GM21528 (cell line): ENCODE measurements at regions not wholly inside any gene's neighbourhood (a gene's known extent, or its start where the extent isn't known, plus 50 kb on each side); places are given as distances from the start of the nearest gene placed in this dataset.
"Not testable (repeated sequence)": the region's sequence is repeated elsewhere in the genome, so short reads cannot be mapped to it uniquely, and the experiment has no call there.

Experiments used
- ATAC-seq: cut with Tn5 transposase; IDR thresholded peaks from one replicate; pipeline ENCODE4 v1.9.1; 2021; ENCODE audit warnings: mild to moderate bottlenecking, moderate library complexity; ENCODE audit not compliant: unreplicated experiment, low FRiP score

- no peak for ATAC-seq
These were observed 948.4 kb downstream of the MRPL39 start for GRCh38 chr21:24658926-24659325.

GRCh38 chr21:24658026-24658425, 949.3 kb downstream of the MRPL39 start:
- no peak for ATAC-seq

DNA sequence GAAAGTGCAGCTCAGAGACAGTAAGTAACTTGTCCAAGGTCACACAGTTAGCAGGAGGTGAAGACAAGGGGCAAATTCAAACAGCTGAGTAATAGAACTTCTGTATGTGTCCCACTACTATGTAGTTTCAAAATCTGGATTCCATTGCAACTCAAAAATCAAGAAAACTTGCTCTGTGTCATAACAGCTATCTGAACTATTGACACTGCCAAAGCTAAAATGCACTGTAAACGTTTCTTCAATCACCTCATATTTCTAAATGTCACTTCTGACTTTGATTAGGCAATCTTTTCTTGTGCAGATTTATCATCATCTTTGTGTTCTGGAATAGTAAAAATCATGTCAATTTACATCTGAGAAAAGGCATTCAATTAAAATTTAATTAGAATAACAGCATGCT, 957.6 kb downstream of the MRPL39 start:
- no peak for ATAC-seq

- no peak for ATAC-seq
These were observed 970.6 kb downstream of the MRPL39 start for GRCh38 chr21:24636696-24637095.

DNA sequence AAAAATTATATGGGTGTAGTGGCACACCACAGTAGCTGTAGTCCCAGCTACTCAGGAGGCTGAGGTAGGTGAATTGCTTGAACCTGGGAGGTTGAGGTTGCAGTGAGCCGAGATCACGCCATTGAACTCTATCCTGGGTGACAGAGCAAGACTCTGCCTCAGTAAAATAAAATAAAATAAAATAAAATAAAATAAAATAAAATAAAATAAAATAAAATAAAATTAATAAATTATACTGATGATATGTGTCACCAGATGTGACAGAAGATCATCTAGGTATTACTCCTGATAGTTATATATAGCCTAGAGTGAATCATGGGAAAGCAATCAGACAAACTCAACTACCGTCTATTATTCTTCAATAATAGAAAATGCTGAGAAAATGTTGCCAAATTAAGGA, 972.5 kb downstream of the MRPL39 start:
- no peak for ATAC-seq

DNA sequence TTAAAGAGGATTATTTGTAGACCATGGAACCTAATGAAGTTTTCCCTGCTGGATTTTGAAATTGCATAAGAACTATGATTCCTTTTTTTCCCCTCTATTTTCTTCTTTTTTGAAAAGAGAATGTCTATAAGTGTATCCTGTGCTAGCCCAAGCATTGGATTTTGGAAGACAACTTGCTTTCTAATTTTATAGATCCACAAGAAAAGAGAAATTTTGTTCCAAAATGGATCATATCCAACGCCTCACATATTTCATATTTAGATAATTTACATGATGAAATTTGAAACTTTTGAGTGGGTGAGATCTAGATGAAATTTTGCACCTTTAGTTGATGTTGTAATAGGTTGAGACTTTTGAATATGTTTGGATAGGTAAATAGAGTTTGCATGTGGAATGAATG, 978.7 kb downstream of the MRPL39 start:
- no peak for ATAC-seq

DNA sequence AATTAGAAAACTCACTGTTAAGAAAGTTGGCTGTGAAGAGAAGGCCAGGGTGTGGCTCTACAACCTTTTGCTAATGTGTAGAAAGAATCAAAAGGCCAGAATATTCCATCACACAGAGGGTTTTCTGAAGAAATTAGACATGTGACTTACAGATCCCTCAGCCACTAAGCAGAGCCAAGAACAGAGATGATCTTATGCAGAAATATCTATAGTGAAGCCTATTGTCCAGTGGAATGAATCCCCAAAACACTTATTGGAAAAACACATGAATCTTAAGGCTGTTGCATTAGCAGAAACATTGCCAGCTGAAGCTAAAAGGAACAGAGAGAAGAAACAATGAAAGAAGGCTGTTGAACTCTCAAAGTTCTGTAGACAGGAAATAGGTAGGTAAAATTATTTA, 979.2 kb downstream of the MRPL39 start:
- ATAC-seq, result no peak

- ATAC-seq, result no peak
These were observed 989.5 kb downstream of the MRPL39 start for GRCh38 chr21:24617819-24618218.

DNA sequence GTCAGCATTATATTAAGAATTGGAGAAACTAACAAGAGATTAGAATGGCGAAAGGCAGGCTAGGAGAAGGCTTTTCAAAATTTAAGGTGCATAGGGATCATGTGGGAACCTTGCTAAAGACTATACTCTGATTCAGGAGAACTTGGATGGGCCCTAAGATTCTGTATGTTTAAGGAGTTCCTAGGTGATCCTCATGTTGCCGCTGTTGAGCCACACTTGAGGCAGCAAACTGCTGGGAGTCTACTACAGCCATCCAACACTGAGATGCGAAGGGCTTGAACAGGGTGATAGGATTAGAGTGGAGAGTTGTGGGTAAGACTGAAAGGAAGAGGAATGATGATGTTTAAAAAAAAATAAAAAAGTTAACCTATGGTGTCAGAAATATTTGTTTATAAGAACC, 1013.2 kb downstream of the MRPL39 start:
- ATAC-seq, result no peak

DNA sequence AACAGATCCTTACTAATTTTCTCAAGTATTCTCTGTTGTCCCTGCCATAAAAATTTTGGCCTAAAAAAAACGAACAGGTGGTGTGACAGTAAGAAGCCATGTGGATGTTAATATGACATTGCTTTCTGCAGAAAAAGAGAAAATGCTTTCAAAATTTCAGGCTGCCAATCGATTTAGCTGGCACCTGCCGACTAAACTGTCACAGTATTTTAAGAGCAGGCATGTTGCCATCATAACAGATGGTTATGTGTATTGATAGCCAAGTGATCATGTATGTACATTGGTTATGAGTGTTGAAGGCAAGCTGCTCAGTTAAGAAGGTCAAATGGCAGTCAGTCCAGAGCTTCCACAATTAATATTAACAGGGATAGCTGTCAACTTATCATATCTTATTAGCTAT, 1017.0 kb downstream of the MRPL39 start:
- no peak for ATAC-seq

DNA sequence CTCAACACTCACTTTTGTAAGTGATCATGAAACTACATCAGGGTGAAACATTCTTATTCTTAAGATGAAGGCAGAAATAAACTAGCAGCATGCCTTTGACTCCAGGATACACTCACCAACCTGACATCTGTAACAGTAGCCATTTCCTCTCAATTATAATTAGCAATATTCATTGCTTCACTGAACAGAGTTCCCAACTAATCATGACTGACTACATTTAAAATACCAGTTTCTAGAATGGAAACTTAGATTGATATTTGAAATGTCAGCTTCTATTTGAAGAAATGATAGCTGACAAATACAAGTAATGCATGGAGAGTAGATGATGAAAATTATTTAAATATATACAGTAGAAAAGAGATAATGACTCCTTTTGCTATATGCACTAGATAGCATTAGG, 1023.8 kb downstream of the MRPL39 start:
- ATAC-seq, result no peak

DNA sequence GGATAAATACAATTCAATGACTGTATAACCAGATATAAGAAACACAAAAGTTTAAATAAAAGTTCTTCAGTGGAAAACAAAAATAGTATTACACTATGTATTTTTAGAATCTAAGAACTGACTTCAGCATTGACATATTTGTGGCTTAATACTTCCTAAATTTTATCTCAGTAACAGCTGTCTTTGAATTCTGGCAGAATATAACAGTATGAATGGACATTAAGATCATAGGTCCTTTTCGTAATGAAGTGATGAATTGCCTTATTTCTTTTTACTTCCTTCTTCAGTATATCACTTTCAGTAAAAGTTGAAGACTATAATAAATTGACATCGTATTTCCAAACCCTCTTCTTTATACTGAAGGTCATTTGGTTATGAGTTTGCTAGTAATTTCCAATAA, 1030.0 kb downstream of the MRPL39 start:
- no peak for ATAC-seq

DNA sequence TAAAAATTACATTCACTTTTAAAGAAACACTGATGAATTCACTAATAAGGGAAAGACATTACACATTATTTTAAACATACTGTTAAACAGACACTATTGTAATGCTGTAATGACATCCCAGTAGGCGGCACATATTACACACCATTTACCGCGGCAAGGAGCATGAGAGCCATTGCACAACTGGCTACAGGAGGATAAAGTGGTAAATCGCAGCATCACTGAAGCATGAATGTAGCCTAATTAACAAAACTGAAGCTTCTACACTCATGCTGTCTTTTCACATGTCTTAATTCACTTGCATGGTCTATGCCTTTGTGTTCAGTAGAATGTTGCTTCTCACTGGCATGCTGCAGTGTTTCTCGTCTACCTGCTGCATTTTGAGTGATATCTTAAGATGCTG, 1046.0 kb downstream of the MRPL39 start:
- no peak for ATAC-seq

GRCh38 chr21:24552491-24552890, 1054.8 kb downstream of the MRPL39 start:
- ATAC-seq, result no peak

GRCh38 chr21:24545807-24546361, 1061.4 kb downstream of the MRPL39 start:
- ATAC-seq, result no peak

- no peak for ATAC-seq
These were observed 1093.1 kb downstream of the MRPL39 start for GRCh38 chr21:24514081-24514733.

GRCh38 chr21:24509131-24509530, 1098.2 kb downstream of the MRPL39 start:
- no peak for ATAC-seq

DNA sequence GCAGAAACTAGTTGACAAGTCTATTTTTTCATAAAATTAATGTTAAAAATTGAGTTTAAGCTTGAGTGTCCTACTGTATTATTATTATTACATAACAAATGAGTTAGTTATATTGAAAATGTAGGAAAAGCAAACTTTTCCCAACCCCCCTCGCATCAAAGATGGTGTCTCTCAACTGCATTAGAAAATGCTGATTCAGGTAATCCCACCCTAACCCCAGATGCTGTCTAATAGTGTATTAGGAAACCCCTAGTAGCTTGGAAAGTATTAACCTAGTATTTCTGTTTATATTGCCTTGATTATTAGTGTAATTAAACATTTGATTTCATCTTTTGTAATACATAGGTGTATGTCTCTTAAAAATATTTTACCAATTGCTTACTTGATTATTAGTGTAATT, 1120.3 kb downstream of the MRPL39 start:
- ATAC-seq, result no peak

- ATAC-seq, result not testable (repeated sequence)
These were observed 1123.9 kb downstream of the MRPL39 start for GRCh38 chr21:24483361-24483760.

DNA sequence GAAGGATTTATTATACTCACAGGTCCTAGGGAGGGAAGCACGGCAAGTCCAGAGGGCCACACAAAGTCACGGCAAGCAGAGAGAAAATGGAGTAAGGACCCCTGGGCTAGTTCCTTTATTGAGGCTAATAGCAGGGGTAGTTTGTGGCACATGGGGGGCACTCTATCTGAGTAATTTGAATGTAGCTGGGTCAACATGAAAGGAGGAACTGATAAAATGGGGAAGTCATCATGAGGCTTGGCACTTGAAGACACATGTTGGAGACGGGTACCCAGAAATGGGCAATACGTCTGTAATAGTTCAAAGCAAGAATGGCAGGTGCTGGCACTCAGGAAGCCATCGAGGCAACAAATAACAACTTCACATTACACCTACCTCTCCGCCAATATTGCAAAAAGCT, 1136.4 kb downstream of the MRPL39 start:
- no peak for ATAC-seq

DNA sequence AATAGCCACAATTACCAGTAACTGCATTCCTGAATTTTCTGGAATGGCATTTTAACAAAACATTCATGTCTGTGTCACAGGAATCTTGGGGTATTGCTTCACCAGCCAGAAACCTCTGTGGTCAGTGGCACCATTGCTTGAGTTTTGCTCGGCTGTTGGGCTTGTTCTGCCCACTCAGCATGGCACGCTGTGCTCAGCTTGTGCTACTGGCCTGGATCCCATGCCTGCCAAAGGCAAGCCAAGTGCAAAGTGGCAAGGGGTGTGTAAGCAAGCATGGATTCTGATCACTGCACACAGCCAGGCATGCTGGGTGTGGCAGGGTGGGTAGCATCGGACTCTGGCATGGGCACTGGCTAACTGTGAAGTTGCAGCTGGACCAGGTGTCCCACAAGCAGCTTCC, 1150.9 kb downstream of the MRPL39 start:
- no peak for ATAC-seq

DNA sequence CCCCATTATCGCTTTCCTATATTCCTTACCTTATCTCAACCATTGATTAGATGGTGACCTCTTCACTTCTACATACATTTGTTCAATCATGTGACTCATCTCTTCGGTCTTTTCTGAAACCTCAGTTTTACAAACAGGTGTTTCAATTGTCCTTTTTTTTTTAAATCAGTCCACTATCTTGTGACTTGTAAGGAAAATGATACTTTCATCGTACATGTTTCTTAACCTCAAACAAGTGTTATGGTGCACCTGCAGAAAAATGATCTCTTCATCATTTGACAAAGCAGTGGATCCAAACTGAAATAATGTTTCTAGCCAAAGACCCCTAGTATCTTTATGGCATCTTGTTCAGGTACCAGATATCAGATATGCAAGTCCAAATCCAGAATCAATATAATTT, 1157.2 kb downstream of the MRPL39 start:
- ATAC-seq, result no peak

DNA sequence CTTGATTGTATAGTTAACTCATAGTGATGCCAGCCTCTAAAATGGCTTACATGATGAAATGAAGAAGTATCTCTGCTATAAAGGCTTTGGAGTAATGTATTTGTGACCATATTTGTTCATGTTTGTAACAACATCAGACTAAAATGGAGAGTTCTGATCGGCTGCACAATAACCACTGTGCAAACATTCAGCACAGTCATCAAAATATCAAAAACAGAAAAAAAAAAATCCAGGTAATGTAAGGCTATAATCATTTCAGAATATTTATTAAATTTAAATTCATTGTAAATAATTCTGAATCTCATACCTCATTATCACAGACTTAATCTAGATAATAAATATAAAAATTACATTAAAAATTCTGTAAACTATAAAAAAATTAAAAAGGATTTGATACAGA, 1161.8 kb downstream of the MRPL39 start:
- no peak for ATAC-seq
